ENCODE measurements at regions not wholly inside any gene's neighbourhood (a gene's known extent, or its start where the extent isn't known, plus 50 kb on each side); places are given as distances from the start of the nearest gene placed in this dataset.

DNA sequence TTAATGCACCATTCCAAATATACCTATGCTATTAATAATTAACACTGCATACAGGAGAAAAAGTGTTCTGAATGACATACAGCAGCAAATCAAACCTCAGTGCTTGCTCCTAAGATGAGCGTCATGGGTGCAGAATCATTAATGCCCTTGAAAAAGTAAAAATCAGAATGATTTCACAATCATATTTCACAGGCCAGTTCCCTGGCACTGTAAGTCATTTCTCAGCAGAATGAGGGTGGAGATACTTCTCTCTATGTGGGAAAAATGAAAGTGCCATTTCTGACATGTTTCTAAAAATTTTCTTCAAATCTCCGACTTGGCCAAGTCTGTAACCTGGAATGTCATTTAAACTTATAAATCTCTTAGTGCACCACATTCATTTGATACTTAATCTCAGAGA lies 549.8 kb upstream of the AGTR1 start:
- Histone ChIP-seq H3K4me3 (no peak overlapping the region), H3K9me3 (no peaks in the 10 kb centered on the region), H3K27me3 (no peaks in the 10 kb centered on the region), H3K36me3 (no peaks in the 10 kb centered on the region), H3K4me1 (no peaks in the 10 kb centered on the region), H3K27ac (no peak overlapping the region)
- intact Hi-C loops (cut with DNase I): no loop called here
- no peak for DNase-seq
- WGBS (ENCODE audit: insufficient coverage, low coverage, low lambda C conversion rate, missing lambda C conversion rate): 58% methylated on average over 2 of the region's 2 CpGs
- ATAC-seq: no peak
- no peak for TF ChIP-seq CTCF (IDR thresholded peaks at IDR 0.05)

DNA sequence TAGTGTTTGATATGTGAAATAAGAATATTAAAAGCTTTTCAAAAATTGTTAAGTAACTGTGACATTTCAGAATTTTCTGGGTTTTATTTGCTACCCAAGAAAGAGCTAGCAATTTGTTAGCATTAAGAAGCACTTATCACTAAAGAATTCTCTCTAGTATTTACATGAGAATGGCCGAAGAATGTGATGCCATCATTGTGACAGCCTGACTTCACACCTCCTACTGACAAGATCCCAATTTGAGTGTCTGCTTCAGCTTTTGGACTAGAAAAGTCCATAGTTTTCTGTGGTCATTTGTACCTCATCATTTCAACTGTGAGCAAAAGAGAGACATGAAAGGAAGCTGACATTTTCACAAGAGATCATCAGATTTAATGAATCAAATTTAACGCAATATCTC lies 548.1 kb upstream of the AGTR1 start:
- intact Hi-C loops (cut with DNase I): no loop called here
- Histone ChIP-seq H3K4me3 (no peak overlapping the region), H3K36me3 (no peaks in the 10 kb centered on the region), H3K9me3 (no peaks in the 10 kb centered on the region), H3K27ac (no peak overlapping the region), H3K27me3 (no peaks in the 10 kb centered on the region), H3K4me1 (no peaks in the 10 kb centered on the region)
- DNase-seq (no peak), ATAC-seq (no peak)
- 48% methylated on average over 2 of the region's 2 CpGs for WGBS (ENCODE audit: insufficient coverage, low coverage, low lambda C conversion rate, missing lambda C conversion rate)
- TF ChIP-seq CTCF (IDR thresholded peaks at IDR 0.05) (no peak), POLR2A (IDR thresholded peaks at IDR 0.05) (no peak)

- Histone ChIP-seq H3K4me1 (no peaks in the 10 kb centered on the region), H3K27ac (no peak overlapping the region), H3K27me3 (no peaks in the 10 kb centered on the region), H3K9me3 (no peaks in the 10 kb centered on the region), H3K36me3 (no peaks in the 10 kb centered on the region), H3K4me3 (no peak overlapping the region)
- TF ChIP-seq POLR2A (IDR thresholded peaks at IDR 0.05) (no peak), CTCF (IDR thresholded peaks at IDR 0.05) (no peak)
- ATAC-seq (no peak), DNase-seq (no peak)
- WGBS (ENCODE audit: insufficient coverage, low coverage, low lambda C conversion rate, missing lambda C conversion rate): 60% methylated on average over 2 of the region's 2 CpGs
- intact Hi-C loops (cut with DNase I): no loop called here
These were observed 547.6 kb upstream of the AGTR1 start for GRCh38 chr3:148150141-148150540.

- ATAC-seq (peak in 1 of 4 donors; percentile 55), DNase-seq (no peak)
- no peaks in the 10 kb centered on the region for H3K9me3 ChIP-seq
- H3K4me3 ChIP-seq: no peak overlapping the region
- no peaks in the 10 kb centered on the region for H3K36me3 ChIP-seq
- WGBS (ENCODE audit: insufficient coverage, low coverage, low lambda C conversion rate, missing lambda C conversion rate): 56% methylated on average over 3 of the region's 3 CpGs
- H3K27me3 ChIP-seq: no peaks in the 10 kb centered on the region
- no peaks in the 10 kb centered on the region for H3K4me1 ChIP-seq
- intact Hi-C loops (cut with DNase I): no loop called here
- H3K27ac ChIP-seq: no peak overlapping the region
- no peak for TF ChIP-seq CTCF (IDR thresholded peaks at IDR 0.05)
- TF ChIP-seq POLR2A (IDR thresholded peaks at IDR 0.05): no peak
These were observed 539.5 kb upstream of the AGTR1 start for GRCh38 chr3:148158210-148158609.

GRCh38 chr3:148162132-148162531 lies 535.6 kb upstream of the AGTR1 start:
- Histone ChIP-seq H3K9me3 (no peaks in the 10 kb centered on the region), H3K27ac (no peak overlapping the region), H3K36me3 (no peaks in the 10 kb centered on the region), H3K27me3 (no peaks in the 10 kb centered on the region), H3K4me3 (no peak overlapping the region), H3K4me1 (no peaks in the 10 kb centered on the region)
- DNase-seq: no peak
- no peak for TF ChIP-seq POLR2A (IDR thresholded peaks at IDR 0.05)
- intact Hi-C loops (cut with DNase I): no loop called here
- ATAC-seq: no peak
- WGBS (ENCODE audit: insufficient coverage, low coverage, low lambda C conversion rate, missing lambda C conversion rate): 7% methylated on average over 2 of the region's 2 CpGs
